CD14-positive monocyte (primary cell): ENCODE measurements at regions not wholly inside any gene's neighbourhood (a gene's known extent, or its start where the extent isn't known, plus 50 kb on each side); places are given as distances from the start of the nearest gene placed in this dataset.

ENCODE experiments used
- DNase-seq, 3 donors: peaks; one replicate each; pipeline ENCODE4 v3.0.0-alpha.2; 2011 to 2022
- H2AFZ ChIP-seq: 2 replicates; pipeline ENCODE4 v1.6.0; 2012; ENCODE audit warnings: mild to moderate bottlenecking, low read depth, low read length, inconsistent platforms; ENCODE audit not compliant: insufficient read depth, poor library complexity, severe bottlenecking
- H3K27ac ChIP-seq, 2 donors: 1 replicate in 1 of 2; 2 replicates in 1 of 2; pipeline ENCODE4 v1.5.1; 2012 to 2013; ENCODE audit warnings: low read length in 2 of 2, control low read depth in 1 of 2, inconsistent platforms in 1 of 2, low read depth in 1 of 2, mild to moderate bottlenecking in 1 of 2
- H3K27me3 ChIP-seq, 2 donors: one replicate each; pipeline versions ENCODE4 v1.6.0 to v1.6.1; 2011 to 2013; ENCODE audit warnings: low read length in 2 of 2; ENCODE audit not compliant: control insufficient read depth in 2 of 2, insufficient read depth in 2 of 2
- H3K36me3 ChIP-seq, 2 donors: replicated peaks in 1 of 2; 1 replicate in 1 of 2; 2 replicates in 1 of 2; pipeline versions ENCODE4 v1.5.1 to v1.6.1; 2012 to 2013; ENCODE audit warnings: low read length in 2 of 2, control low read depth in 1 of 2, inconsistent platforms in 1 of 2, mild to moderate bottlenecking in 1 of 2; ENCODE audit not compliant: insufficient read depth in 2 of 2, control insufficient read depth in 1 of 2
- H3K4me1 ChIP-seq, 2 donors: 1 replicate in 1 of 2; 2 replicates in 1 of 2; pipeline versions ENCODE4 v1.5.1 to v1.6.1; 2012 to 2013; ENCODE audit warnings: low read length in 2 of 2, control low read depth in 1 of 2, inconsistent platforms in 1 of 2, mild to moderate bottlenecking in 1 of 2, moderate library complexity in 1 of 2; ENCODE audit not compliant: insufficient read depth in 2 of 2, control insufficient read depth in 1 of 2
- H3K4me2 ChIP-seq: replicated peaks from 2 replicates; pipeline ENCODE3; 2012; ENCODE audit warnings: low read length, moderate library complexity, mild to moderate bottlenecking; ENCODE audit not compliant: poor library complexity, severe bottlenecking; ENCODE audit errors: extremely low read depth
- H3K4me3 ChIP-seq, 3 experiments: fragments of 200-600 bp in 1 of 3; sonication (generic) in 1 of 3; replicated peaks in 1 of 3; 1 replicate in 2 of 3; 2 replicates in 1 of 3; pipeline ENCODE4 v1.5.1; 2011 to 2013; ENCODE audit warnings: low read length in 3 of 3, mild to moderate bottlenecking in 3 of 3, control low read depth in 2 of 3, low read depth in 2 of 3, inconsistent platforms in 1 of 3, moderate library complexity in 1 of 3
- H3K79me2 ChIP-seq: 2 replicates; pipeline ENCODE4 v1.6.0; 2012; ENCODE audit warnings: mild to moderate bottlenecking, control low read depth, inconsistent platforms, low read length, moderate library complexity; ENCODE audit not compliant: insufficient read depth
- H3K9ac ChIP-seq: 2 replicates; pipeline ENCODE4 v1.6.0; 2017; ENCODE audit warnings: low read length, mild to moderate bottlenecking; ENCODE audit not compliant: insufficient read depth, poor library complexity, severe bottlenecking
- H3K9me3 ChIP-seq, 2 donors: replicated peaks in 1 of 2; 1 replicate in 1 of 2; 2 replicates in 1 of 2; pipeline versions ENCODE4 v1.5.1 to v1.6.1; 2012 to 2013; ENCODE audit warnings: low read length in 2 of 2, control low read depth in 1 of 2; ENCODE audit not compliant: control insufficient read depth in 1 of 2, insufficient read depth in 1 of 2
- H4K20me1 ChIP-seq: 2 replicates; pipeline ENCODE4 v1.6.0; 2012; ENCODE audit warnings: mild to moderate bottlenecking, low read length, control low read depth, moderate library complexity; ENCODE audit not compliant: insufficient read depth
- H3K27ac Mint-ChIP-seq, 7 donors: one replicate each; pipeline ENCODE4 v1.8.0; 2020; ENCODE audit warnings: mild to moderate bottlenecking in 7 of 7, mixed read lengths in 7 of 7, moderate library complexity in 6 of 7, inconsistent platforms in 2 of 7
- H3K27me3 Mint-ChIP-seq, 3 donors: one replicate each; pipeline ENCODE4 v1.8.0; 2021 to 2022; ENCODE audit warnings: low read depth in 3 of 3, mild to moderate bottlenecking in 3 of 3, mixed read lengths in 3 of 3, moderate library complexity in 3 of 3, inconsistent platforms in 1 of 3
- H3K36me3 Mint-ChIP-seq, 2 donors: one replicate each; pipeline ENCODE4 v1.8.0; 2020; ENCODE audit warnings: mixed read lengths in 2 of 2, inconsistent platforms in 1 of 2, mild to moderate bottlenecking in 1 of 2
- H3K4me1 Mint-ChIP-seq: one replicate; pipeline ENCODE4 v1.8.0; 2020; ENCODE audit warnings: mild to moderate bottlenecking, mixed read lengths
- H3K4me3 Mint-ChIP-seq, 2 donors: one replicate each; pipeline ENCODE4 v1.8.0; 2020; ENCODE audit warnings: mild to moderate bottlenecking in 2 of 2, mixed read lengths in 2 of 2, moderate library complexity in 1 of 2
- H3K9me3 Mint-ChIP-seq, 7 donors: one replicate each; pipeline ENCODE4 v1.8.0; 2020 to 2022; ENCODE audit warnings: mixed read lengths in 7 of 7, mild to moderate bottlenecking in 6 of 7, moderate library complexity in 6 of 7, inconsistent platforms in 2 of 7
- CTCF ChIP-seq: fragments of 200-600 bp; IDR thresholded peaks from one replicate; pipeline ENCODE4 v1.8.0; 2022; ENCODE audit warnings: antibody characterized with exemption, mild to moderate bottlenecking
- WGBS: methylation state at CpG from one replicate; pipeline ENCODE4 v1.1.5; 2013; ENCODE audit warnings: missing lambda C conversion rate; ENCODE audit not compliant: insufficient coverage; 5-methylcytosine and 5-hydroxymethylcytosine counted together
- intact Hi-C, 2 donors: fragments of 100-400 bp; cut with micrococcal nuclease; formaldehyde crosslinking; loops; one replicate each; pipeline versions ENCODE4 v1.15.0 to v1.15.1; 2023

GRCh38 chr2:16296331-16297250 is 356.2 kb downstream of the MYCN start:
- 92% methylated on average over 5 of the region's 8 CpGs for WGBS
- Histone ChIP-seq H3K27me3 (no peaks in the 10 kb centered on the region), H3K4me3 (no peak overlapping the region), H3K9me3 (no peaks in the 10 kb centered on the region), H3K4me1 (no peaks in the 10 kb centered on the region), H3K27ac (no peak overlapping the region), H3K79me2 (no peaks in the 10 kb centered on the region), H3K9ac (no peak overlapping the region), H4K20me1 (no peaks in the 10 kb centered on the region), H2AFZ (no peak overlapping the region), H3K4me2 (no peak overlapping the region), H3K36me3 (no peaks in the 10 kb centered on the region)
- H3K27ac Mint-ChIP-seq, result no peak overlapping the region
- intact Hi-C loops, result no loop called here
- H3K4me1 Mint-ChIP-seq, result no peaks in the 10 kb centered on the region
- TF ChIP-seq CTCF, result no peak
- peaks cover 0 to 2% (median 0%) of the 10 kb centered on the region in 3 donors for H3K27me3 Mint-ChIP-seq
- peaks cover 0 to 7% (median 0%) of the 10 kb centered on the region in 7 donors for H3K9me3 Mint-ChIP-seq
- H3K4me3 Mint-ChIP-seq, result no peak overlapping the region
- no peak for DNase-seq
- no peaks in the 10 kb centered on the region for H3K36me3 Mint-ChIP-seq

DNA sequence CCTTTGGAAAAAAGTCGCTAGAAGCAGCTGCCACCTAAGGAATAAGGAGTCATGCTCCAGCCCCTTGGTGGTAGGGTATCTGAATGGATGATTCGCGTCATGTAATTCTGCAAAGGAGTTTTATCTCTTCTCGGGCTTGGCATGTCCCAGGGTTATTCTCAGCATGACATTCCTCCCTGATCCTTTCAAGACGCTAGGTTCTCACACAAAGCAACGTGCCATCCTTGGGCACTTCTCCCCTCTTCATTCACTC is 355.6 kb downstream of the MYCN start:
- no peaks in the 10 kb centered on the region for H3K4me1 ChIP-seq
- WGBS, result 98% methylated on average over 3 of the region's 6 CpGs
- H3K27ac ChIP-seq, result no peak overlapping the region
- H3K79me2 ChIP-seq, result no peaks in the 10 kb centered on the region
- H3K9ac ChIP-seq, result no peak overlapping the region
- Mint-ChIP-seq H3K4me3 (no peak overlapping the region), H3K27me3 (peaks cover 0 to 2% (median 0%) of the 10 kb centered on the region in 3 donors), H3K27ac (no peak overlapping the region), H3K9me3 (peaks cover 0 to 7% (median 0%) of the 10 kb centered on the region in 7 donors), H3K36me3 (no peaks in the 10 kb centered on the region), H3K4me1 (no peaks in the 10 kb centered on the region)
- no peaks in the 10 kb centered on the region for H3K9me3 ChIP-seq
- no peaks in the 10 kb centered on the region for H3K27me3 ChIP-seq
- no peak for DNase-seq
- H3K4me2 ChIP-seq, result no peak overlapping the region
- intact Hi-C loops, result no loop called here
- no peak overlapping the region for H3K4me3 ChIP-seq
- no peak overlapping the region for H2AFZ ChIP-seq
- TF ChIP-seq CTCF, result no peak
- H3K36me3 ChIP-seq, result no peaks in the 10 kb centered on the region
- H4K20me1 ChIP-seq, result no peaks in the 10 kb centered on the region
